Panc1 (cell line): ENCODE measurements at regions not wholly inside any gene's neighbourhood (a gene's known extent, or its start where the extent isn't known, plus 50 kb on each side); places are given as distances from the start of the nearest gene placed in this dataset.

ENCODE experiments used
- POLR2AphosphoS5 ChIP-seq: IDR thresholded peaks from 2 replicates; pipeline ENCODE4 v1.6.1; 2012; ENCODE audit warnings: mild to moderate bottlenecking, low read depth, low read length, moderate library complexity
- SIN3A ChIP-seq: IDR thresholded peaks from 2 replicates; pipeline ENCODE4 v1.6.1; 2012; ENCODE audit warnings: low read depth, mild to moderate bottlenecking, low read length, moderate library complexity, borderline replicate concordance; ENCODE audit not compliant: insufficient read depth
- TF ChIP-seq, protein P1 (sequence below), 2 experiments: IDR thresholded peaks; 2 replicates each; pipeline ENCODE4 v1.6.1; 2011 to 2012; ENCODE audit warnings: low read depth in 2 of 2, control low read depth in 1 of 2, low read length in 1 of 2, mild to moderate bottlenecking in 1 of 2, moderate library complexity in 1 of 2; ENCODE audit not compliant: insufficient read depth in 1 of 2
- TF ChIP-seq, protein P2 (sequence below): fragments of 450-650 bp; IDR thresholded peaks from 2 replicates; pipeline ENCODE4 v1.5.1; 2017; ENCODE audit warnings: mild to moderate bottlenecking

GRCh38 chr4:40686081-40686913 is 56.6 kb upstream of the RBM47 start:
- TF ChIP-seq, protein P1, sequence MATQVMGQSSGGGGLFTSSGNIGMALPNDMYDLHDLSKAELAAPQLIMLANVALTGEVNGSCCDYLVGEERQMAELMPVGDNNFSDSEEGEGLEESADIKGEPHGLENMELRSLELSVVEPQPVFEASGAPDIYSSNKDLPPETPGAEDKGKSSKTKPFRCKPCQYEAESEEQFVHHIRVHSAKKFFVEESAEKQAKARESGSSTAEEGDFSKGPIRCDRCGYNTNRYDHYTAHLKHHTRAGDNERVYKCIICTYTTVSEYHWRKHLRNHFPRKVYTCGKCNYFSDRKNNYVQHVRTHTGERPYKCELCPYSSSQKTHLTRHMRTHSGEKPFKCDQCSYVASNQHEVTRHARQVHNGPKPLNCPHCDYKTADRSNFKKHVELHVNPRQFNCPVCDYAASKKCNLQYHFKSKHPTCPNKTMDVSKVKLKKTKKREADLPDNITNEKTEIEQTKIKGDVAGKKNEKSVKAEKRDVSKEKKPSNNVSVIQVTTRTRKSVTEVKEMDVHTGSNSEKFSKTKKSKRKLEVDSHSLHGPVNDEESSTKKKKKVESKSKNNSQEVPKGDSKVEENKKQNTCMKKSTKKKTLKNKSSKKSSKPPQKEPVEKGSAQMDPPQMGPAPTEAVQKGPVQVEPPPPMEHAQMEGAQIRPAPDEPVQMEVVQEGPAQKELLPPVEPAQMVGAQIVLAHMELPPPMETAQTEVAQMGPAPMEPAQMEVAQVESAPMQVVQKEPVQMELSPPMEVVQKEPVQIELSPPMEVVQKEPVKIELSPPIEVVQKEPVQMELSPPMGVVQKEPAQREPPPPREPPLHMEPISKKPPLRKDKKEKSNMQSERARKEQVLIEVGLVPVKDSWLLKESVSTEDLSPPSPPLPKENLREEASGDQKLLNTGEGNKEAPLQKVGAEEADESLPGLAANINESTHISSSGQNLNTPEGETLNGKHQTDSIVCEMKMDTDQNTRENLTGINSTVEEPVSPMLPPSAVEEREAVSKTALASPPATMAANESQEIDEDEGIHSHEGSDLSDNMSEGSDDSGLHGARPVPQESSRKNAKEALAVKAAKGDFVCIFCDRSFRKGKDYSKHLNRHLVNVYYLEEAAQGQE (IDR thresholded peaks at IDR 0.05; ENCODE audit: insufficient read depth in 1 of 2, low read depth in 2 of 2, low read length in 1 of 2) = no peak
- TF ChIP-seq, protein P2, sequence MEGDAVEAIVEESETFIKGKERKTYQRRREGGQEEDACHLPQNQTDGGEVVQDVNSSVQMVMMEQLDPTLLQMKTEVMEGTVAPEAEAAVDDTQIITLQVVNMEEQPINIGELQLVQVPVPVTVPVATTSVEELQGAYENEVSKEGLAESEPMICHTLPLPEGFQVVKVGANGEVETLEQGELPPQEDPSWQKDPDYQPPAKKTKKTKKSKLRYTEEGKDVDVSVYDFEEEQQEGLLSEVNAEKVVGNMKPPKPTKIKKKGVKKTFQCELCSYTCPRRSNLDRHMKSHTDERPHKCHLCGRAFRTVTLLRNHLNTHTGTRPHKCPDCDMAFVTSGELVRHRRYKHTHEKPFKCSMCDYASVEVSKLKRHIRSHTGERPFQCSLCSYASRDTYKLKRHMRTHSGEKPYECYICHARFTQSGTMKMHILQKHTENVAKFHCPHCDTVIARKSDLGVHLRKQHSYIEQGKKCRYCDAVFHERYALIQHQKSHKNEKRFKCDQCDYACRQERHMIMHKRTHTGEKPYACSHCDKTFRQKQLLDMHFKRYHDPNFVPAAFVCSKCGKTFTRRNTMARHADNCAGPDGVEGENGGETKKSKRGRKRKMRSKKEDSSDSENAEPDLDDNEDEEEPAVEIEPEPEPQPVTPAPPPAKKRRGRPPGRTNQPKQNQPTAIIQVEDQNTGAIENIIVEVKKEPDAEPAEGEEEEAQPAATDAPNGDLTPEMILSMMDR = no peak
- TF ChIP-seq SIN3A = no peak
- no peak for TF ChIP-seq POLR2AphosphoS5
